GM19193 (cell line): ENCODE measurements at regions not wholly inside any gene's neighbourhood (a gene's known extent, or its start where the extent isn't known, plus 50 kb on each side); places are given as distances from the start of the nearest gene placed in this dataset.

Source experiments
- POLR2A ChIP-seq: IDR thresholded peaks from 4 replicates; pipeline ENCODE4 v1.6.1; 2011; ENCODE audit not compliant: insufficient read depth, insufficient read length; ENCODE audit errors: extremely low read depth

DNA sequence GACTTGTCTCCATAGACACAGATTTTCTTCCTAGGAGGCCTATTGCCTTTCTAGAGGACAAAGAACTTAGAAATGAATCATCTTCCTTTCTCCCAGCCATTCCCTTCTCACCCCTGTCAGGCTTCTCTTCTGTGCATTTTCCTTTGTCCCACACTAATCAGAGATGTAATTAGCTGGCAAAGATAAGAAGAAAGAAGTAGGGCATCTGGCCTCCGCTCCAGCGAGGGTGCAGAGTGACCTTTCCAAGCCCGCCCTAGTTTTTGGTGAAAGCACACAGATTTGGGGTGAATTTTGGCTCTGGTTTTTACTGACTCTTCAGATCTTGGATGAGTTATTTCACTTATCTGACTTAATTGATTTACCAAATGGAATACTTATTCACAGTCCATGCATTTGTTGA lies 626.5 kb downstream of the ZEB2 start:
- TF ChIP-seq POLR2A, result no peak

DNA sequence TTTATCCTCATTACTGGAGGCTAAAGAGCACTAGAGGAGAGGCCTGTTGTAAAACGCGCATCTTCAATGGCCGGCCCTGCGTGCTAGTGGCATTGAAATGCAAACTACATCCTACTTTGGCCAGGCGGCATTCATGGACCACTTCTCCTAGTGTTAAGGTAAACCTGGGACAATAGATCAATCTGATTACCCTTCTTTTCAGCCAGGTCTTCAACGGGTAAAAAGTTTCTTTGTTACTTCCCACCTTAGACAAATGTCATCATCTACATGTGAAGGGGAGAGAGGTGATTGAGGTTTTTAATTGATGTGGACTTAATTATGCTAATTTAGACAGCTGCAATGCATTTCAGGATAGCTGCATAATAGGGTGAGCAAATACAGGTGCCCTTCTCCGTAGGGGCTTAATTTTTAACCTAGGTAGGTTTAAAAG lies 628.0 kb downstream of the ZEB2 start:
- no peak for TF ChIP-seq POLR2A

DNA sequence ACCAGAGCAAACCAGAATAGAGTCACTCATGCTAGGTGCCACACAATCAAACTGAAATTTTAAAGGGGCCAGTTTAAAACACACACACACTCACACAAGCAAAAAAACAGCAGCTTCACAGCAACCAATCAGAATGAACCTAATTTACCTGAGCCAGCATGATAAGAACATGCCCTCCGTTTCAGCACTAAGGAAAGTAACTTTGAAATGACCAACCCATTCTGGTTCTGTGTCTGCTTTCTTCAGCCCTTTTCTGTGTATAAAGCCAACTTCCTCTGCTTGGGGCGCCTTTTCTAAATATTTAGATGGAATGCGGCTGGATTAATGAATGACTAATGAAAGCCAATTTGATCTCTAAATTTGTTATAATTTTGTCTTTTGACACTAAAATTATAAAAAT lies 629.1 kb downstream of the ZEB2 start:
- no peak for TF ChIP-seq POLR2A

DNA sequence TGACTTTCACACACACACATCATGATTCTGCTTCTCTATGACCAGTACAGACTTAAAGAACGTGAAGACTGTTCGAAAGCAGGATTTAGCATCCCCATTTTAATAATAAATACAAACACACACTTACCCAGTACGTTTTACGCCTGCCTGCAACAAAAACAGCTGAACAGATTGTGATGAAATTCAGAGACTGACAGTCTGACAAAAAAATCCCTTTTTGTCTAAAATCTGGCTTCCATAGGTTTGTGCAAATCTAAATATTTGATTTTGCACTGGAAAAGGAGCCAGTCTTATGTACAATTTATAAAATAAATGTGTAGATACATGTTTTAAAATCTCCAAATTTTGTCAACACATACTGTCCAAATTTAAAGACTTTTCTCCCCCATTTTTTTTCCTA lies 630.7 kb downstream of the ZEB2 start:
- TF ChIP-seq POLR2A, result no peak

DNA sequence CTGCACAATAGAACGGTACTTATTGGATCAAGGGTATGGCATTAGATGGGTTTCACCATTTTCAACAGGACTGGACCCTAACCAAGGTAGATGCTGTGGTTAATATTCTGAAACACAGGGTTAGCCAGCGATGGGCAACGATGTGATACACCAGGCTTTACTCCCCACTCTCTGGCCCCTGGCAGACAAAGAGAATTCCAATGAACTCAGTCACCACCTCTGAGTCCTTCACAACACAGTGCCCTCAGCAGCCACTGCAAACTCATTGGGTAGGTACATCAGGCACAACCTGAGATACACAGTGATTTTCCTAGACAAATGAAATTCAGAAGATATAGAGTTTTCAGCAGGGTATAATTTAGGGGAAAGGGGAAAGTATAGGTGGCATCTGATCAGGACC lies 634.5 kb downstream of the ZEB2 start:
- no peak for TF ChIP-seq POLR2A

DNA sequence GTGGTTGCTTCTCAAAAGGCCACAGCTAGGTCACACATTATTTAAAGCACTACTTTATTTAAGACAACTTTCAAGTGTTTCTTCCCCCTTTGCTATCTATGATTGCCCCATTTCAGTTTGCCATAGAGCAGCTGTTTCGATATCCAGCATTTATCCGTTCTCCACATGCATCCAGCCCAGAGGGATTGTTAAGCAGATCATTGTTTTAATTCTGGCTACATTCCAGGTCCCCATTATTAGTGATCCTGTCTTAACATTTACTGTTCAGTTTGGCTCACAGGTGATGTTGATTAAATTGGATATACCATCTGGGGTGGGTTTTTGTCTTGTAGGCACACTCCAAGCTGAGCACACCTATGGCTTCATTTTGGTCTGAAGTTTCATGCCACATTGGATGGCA lies 638.7 kb downstream of the ZEB2 start:
- TF ChIP-seq POLR2A, result no peak

DNA sequence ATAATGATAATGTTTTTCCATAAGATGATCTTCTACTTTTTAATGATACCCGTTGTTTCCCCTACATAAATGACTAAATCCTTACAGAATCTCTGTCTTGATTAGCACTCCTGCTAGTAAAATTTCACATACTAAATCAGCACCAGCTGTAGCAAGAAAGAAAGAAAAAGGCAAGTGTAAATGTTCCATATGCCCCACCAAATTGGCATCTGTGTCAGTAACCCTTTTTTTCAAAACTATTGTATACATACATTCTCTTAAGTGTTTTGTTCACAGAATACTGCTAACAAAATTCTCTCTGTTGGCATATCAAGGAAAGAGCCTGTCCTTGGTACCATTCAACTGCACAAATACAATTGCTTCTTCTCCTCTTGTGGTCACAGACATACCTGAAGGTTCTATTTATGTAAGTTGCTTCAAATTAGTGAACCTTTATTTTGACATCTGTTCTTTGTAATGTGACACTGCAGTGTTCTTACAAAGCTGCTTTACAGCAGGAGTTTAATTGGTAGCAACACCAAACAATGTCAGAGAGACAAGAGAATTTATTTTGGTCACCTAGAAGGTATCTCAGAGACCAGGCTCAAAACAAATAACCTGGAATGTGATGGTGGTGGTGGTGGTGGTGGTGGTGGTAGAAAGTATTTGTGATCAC lies 641.9 kb downstream of the ZEB2 start:
- no peak for TF ChIP-seq POLR2A

DNA sequence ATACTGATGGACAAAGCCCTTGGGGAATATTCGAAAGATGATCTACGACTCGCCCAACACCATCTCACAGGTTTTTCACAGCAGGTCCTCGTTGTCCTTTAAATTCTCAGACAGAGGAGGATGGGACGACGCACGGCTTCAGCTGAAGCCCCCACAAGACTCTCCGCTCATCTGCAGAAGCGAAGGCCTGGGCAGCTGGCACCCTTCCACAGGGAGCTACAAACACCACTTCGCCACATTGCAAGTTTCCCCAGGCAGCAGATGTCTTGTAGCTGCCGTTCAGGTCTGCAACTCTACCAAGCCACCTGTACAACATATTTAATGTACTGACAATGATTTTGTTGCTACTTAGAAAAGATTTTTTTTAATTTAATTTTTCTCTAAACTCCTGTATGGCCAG lies 642.9 kb downstream of the ZEB2 start:
- no peak for TF ChIP-seq POLR2A

DNA sequence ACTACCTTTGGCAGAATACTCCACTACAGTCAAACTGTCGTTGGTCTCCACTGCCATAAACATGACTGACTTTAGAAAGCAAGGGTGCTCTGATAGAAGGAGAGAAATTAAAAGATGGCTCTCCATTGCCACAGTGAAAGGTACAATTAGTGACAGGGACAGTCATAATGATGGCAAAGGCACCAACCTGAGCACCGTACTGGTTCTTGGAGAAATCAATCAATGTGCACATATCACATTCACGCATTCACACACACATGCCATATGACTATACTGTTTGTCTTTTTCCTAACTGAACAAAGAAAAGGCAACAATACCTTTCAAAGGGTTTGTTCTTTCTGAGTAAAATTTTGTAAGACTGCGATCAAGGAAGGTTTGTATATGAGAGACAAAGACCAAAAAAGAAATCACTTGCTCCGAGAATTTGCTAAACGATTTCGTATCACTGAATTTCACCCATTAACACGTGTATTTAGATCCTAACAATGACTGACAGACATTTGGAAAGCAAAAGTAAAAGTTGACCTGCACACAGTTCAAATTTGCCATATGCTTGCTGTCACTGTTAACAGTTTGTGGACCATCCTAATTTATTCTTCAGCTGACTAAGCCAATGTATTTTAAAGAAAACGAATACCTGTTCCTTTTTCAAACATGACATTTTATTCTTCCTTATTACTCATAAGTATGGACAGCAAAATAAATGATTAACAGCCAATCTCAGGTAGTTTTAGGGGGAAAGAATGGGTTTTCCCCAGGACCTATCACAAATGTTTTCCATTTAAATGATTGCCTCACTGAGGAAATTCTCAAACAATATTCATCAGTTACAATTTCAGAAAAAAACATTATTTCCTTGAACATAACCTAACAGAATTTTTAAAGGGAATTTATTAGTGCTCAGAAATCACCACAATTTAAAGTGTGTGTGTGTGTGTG lies 644.4 kb downstream of the ZEB2 start:
- no peak for TF ChIP-seq POLR2A

DNA sequence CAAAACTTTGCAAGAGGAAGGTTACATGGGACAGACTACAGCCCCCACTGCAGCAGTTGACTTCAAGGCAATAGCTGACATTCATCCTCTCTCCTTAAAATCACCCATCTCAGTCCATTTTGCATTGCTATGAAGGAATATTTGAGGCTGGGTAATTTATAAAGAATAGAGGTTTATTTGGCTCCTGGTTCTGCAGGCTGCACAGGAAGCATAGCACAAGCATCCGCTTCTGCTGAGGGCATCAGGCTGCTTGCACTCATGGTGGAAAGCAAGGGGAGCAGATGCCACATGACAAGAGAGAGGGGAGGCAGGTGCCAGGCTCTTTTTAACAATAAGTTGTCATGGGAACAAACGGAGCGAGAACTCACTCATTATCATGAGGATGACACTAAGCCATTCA lies 646.0 kb downstream of the ZEB2 start:
- no peak for TF ChIP-seq POLR2A

DNA sequence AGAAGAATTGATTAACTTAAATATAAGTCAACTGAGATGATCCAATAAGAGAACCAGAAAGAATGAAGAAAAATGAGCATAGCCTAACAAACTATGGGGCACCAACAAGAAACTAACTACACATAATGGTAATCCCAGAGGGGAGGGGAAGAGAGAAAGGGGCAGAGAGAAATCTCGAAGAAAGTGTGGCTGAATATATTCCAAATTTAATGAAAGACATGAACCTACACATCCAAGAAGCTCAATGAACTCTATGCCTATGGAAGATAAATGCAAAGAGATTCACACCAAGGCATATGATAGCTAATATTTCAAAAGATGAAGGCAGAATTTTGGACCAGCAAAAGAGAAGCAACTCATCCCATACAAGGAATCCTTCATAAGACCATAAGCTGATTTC lies 649.2 kb downstream of the ZEB2 start:
- no peak for TF ChIP-seq POLR2A

DNA sequence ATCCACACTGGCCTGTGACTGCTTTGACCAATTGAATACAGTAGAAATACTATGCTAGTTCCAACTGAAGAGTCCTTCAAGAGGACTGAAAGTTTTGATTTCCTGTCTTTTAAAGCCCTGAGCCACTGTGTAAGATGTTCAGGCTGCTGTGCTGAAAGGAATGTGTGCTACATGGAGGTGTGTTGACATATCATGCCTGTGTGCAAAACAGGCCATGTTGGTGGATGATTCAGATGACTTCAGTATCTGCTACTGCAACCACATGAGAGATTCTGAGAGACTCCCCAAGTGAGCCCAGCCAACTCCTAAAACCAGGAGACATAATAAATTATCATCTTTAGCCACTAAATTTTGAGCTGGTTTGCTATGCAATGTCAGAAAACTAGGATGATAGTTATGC lies 662.9 kb downstream of the ZEB2 start:
- TF ChIP-seq POLR2A, result no peak

DNA sequence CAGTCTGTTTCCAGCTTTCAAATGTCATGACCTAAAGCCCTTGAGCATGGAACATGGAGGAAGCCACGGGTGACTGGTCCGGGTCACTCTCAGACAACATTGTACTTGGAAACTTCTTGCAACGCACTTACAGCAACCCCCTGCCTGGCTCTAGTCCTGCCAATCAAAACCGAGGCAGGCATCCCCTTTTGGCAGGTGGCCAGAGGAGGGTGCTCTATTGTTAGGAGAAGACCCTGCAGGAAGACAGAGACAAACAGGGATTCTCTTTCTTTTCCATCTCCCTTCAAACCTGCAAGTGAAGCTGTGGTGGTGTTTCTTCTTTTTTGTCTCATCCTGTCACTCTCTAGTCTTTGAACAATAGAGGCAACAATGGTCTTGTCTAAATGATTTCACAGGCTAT lies 667.2 kb downstream of the ZEB2 start:
- TF ChIP-seq POLR2A, result no peak

DNA sequence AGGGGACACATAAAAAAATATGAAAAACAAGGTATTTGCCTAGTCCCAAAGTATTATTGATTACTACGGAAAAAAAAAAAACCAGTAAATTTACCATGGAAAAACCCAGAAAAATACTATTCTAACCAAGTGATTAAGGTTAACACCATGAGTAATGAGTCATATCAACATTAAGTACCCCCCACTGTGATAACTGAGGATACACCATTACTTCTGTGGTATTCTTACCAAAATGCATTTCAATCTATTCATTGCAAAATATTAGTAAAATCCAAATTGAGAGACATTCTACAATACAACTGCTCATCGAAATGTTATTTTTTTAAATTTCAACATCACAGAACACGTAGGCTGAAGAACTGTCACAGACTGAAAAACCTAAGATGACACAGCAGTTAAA lies 669.8 kb downstream of the ZEB2 start:
- no peak for TF ChIP-seq POLR2A

DNA sequence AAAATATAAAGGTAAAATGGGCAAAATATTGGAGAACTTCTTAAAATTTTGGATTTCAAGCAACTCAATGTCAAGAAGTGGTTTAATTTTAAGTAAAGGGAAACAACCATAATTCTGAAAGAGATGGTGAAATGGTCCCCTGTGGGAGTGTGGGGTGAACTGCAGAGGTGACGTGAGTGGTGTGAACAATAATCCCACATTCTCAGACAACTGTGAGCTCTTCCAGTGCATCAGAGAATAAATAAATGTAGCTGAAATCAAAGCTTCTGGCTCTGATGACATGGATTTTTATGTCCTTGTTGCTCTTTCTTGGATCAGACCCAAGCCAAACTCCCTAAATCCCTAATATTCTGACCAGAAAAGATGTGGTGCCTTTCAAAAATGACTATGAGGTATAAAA lies 672.7 kb downstream of the ZEB2 start:
- TF ChIP-seq POLR2A, result no peak

DNA sequence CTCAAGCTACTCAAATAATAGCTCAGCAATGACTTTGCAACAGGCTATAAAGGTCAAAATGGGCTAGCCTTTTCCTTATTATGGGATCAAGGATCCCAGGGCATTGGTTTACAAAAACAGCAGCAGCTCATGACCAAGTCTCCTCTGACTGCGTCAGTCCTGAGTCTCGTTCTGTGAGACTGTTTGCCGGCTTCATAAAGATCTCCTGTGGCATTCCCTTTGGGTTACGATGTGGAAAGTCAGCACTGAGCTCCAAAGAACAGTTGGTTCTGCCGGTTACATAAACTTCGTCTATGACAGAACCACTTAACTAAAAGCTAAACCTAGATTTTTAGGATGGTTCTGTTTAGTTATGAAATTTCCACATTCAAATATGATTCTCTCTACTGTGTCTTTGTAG lies 674.9 kb downstream of the ZEB2 start:
- no peak for TF ChIP-seq POLR2A
